ENCODE measurements at regions not wholly inside any gene's neighbourhood (a gene's known extent, or its start where the extent isn't known, plus 50 kb on each side); places are given as distances from the start of the nearest gene placed in this dataset.
A peak's percentile ranks its signal among the peaks of the same experiment; 100 is the strongest.
"Not testable (repeated sequence)": the region's sequence is repeated elsewhere in the genome, so short reads cannot be mapped to it uniquely, and the experiment has no call there.

DNA sequence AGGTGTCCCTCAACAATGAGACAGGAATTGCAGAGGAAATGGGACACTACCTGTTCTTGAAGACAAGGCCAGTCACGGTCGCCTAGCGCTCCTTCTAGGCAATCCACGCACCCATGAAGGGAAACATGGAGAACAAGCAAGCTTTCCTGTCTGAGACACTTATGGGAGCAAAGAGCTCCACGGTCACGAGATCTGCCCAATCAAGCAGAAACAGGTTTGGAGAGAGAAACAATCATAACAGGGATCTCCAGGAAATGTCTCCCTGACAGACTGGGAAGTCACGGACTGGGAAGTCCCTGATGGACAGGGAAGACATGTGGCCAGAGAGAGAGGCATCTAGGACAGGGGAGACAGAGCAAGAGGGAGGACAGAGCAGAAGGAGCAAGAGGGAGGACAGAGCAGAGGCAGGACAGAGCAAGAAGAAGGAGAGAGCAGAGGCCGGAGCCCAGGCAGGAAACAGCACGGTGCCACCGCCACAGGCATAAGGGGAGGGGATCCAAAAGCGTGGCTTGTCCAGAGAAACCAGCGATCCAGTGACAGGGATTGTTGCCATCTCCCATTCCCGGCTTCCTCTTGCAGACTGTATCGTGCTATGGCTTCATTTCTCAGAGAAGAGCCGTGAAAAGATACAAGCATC lies 167.8 kb upstream of the ZNF337 start:
- Mint-ChIP-seq H3K4me1 (ENCODE audit: low read depth) (peaks cover 71% of the 10 kb centered on the region), H3K27ac (no peak overlapping the region)

DNA sequence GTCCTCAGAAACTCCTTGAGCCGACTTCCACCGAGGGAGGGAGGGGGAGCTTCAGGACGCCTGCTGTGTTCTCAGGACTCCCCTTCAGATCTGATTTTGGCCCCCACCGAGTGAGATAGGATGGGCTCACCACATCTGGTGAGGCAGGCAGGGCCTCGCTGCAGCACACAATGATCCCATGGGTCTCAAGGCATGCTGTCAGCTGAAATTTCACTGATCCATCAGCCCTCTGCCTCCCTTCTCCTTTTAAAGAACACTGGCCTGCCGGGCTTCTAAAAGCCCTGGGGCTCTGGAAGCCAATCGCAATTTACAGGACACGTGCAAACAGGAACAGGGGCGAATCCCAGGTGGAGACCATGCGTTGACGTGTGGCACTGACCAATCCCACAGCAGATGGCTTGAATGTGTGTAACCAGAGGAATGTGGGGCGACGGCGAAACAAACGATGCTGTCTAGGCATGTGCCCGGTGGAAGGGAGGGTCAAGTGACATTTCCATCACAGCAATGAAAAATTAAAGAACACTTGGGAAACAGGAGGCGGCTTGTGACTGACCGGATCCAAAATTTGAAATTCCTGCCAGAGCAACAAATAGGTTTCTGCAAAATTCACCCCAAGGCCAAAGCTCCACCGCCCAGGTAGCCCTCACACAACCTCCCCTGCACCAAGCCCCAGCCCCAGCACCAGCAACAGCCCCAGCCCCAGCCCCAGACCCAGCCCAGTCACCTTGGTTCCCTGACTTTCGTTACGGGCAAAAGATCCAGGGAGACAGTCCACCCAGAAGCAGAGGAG lies 167.1 kb upstream of the ZNF337 start:
- no peak for DNase-seq
- H3K27ac Mint-ChIP-seq: peak overlapping the region; percentile 67
- TF ChIP-seq, protein P1, sequence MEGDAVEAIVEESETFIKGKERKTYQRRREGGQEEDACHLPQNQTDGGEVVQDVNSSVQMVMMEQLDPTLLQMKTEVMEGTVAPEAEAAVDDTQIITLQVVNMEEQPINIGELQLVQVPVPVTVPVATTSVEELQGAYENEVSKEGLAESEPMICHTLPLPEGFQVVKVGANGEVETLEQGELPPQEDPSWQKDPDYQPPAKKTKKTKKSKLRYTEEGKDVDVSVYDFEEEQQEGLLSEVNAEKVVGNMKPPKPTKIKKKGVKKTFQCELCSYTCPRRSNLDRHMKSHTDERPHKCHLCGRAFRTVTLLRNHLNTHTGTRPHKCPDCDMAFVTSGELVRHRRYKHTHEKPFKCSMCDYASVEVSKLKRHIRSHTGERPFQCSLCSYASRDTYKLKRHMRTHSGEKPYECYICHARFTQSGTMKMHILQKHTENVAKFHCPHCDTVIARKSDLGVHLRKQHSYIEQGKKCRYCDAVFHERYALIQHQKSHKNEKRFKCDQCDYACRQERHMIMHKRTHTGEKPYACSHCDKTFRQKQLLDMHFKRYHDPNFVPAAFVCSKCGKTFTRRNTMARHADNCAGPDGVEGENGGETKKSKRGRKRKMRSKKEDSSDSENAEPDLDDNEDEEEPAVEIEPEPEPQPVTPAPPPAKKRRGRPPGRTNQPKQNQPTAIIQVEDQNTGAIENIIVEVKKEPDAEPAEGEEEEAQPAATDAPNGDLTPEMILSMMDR (IDR thresholded peaks at IDR 0.05): no peak

More for the DNA sequence above, 167.8 kb upstream of the ZNF337 start:
- peak overlapping the region; percentile 88 for H3K4me3 Mint-ChIP-seq
- H3K36me3 Mint-ChIP-seq (ENCODE audit: low read depth): peaks cover 6% of the 10 kb centered on the region; the same call in 1 of the 2 replicates
- TF ChIP-seq, protein P1 (IDR thresholded peaks at IDR 0.05): no peak
- no peak for DNase-seq
- peaks cover 14% of the 10 kb centered on the region for H3K27me3 Mint-ChIP-seq (ENCODE audit: insufficient read depth)
- H3K9me3 Mint-ChIP-seq: no peaks in the 10 kb centered on the region

DNA sequence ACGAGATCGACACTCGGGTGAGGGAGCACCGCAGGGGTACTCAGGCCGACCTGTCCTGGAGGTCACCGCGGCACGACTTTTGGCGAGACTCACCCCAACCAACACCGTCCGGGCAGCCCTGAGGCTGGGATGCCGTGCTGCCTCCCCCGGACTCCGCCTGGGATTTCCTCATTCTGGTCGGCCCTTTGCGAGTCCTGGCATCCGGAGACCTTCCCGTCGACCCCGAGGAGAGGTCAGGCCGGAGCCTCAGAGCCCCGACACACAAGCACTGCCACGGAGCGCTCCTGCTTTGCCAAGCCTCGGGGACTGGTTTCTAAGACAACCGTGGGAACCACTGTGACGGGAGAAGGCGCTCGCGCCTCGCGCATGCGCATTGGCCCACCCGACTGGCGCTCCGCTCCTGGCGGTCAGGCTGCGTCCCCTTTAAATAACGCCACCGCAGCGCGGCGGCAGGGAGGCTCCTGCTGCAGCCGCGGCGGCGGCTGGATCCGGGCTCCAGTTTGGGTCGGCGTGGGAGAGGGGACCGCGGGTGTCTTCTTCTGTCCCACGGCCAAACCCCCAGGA lies 166.4 kb upstream of the ZNF337 start:
- Mint-ChIP-seq H3K27me3 (ENCODE audit: insufficient read depth) (peaks cover 12% of the 10 kb centered on the region), H3K36me3 (ENCODE audit: low read depth) (peaks cover 11% of the 10 kb centered on the region; the same call in 1 of the 2 replicates), H3K4me1 (ENCODE audit: low read depth) (peaks cover 62% of the 10 kb centered on the region), H3K27ac (peak overlapping the region; percentile 88), H3K4me3 (peak overlapping the region; percentile 85)
- TF ChIP-seq, protein P1 (IDR thresholded peaks at IDR 0.05): peak; percentile 35
- DNase-seq: peak; percentile 92
- not testable (repeated sequence) for H3K9me3 Mint-ChIP-seq

More for the DNA sequence above, 167.1 kb upstream of the ZNF337 start:
- Mint-ChIP-seq H3K27me3 (ENCODE audit: insufficient read depth) (peaks cover 13% of the 10 kb centered on the region), H3K9me3 (peaks cover 2% of the 10 kb centered on the region; the same call in 1 of the 2 replicates), H3K4me3 (peak overlapping the region; percentile 85), H3K4me1 (ENCODE audit: low read depth) (peaks cover 66% of the 10 kb centered on the region), H3K36me3 (ENCODE audit: low read depth) (peaks cover 11% of the 10 kb centered on the region; the same call in 1 of the 2 replicates)

DNA sequence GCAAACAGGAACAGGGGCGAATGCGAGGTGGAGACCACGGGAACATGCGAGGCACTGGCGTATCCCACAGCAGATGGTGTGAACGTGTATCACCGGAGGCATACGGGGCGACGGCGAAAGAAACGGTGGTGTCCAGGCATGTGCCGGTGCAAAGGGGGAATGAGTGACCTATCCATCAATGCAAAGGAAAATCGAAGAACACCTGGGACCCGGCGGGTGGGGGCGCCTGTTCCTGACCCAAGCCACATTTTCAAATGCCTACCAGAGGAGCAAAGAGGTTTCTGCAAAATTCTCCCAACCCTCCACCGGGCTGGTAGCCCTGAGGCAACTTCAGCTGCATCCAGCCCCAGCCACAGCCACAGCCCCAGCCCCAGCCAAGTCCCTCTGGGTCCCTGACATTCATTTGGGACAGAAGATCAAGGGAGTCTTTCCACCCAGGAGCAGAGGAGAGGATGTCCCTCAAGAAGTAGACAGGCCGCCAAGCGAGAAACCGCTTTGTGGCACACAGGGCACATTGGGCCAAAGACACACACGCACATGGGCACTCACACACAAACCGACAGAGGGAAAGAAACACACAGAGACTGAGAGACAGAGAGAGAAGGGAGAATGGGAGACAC lies 164.0 kb upstream of the ZNF337 start:
- no peak for DNase-seq
- H3K27me3 Mint-ChIP-seq (ENCODE audit: insufficient read depth): peaks cover 14% of the 10 kb centered on the region
- H3K27ac Mint-ChIP-seq: peak overlapping the region; percentile 88
- peaks cover 49% of the 10 kb centered on the region for H3K4me1 Mint-ChIP-seq (ENCODE audit: low read depth)
- peak overlapping the region; percentile 85 for H3K4me3 Mint-ChIP-seq
- TF ChIP-seq, protein P1 (IDR thresholded peaks at IDR 0.05): no peak
- peaks cover 26% of the 10 kb centered on the region for H3K36me3 Mint-ChIP-seq (ENCODE audit: low read depth)
- peaks cover 26% of the 10 kb centered on the region for H3K9me3 Mint-ChIP-seq

Measured in HFFc6 (cell line).